Right cardiac atrium (tissue), 5 donors: ENCODE measurements at regions not wholly inside any gene's neighbourhood (a gene's known extent, or its start where the extent isn't known, plus 50 kb on each side); places are given as distances from the start of the nearest gene placed in this dataset.
A peak's percentile ranks its signal among the peaks of the same experiment; 100 is the strongest.

ENCODE experiments used
- ATAC-seq, 2 donors: fragments of 200-7000 bp; cut with Tn5 transposase; one replicate each; pipeline versions ENCODE4 v1.8.0 to v1.9.1; 2020; ENCODE audit warnings: moderate library complexity in 2 of 2, mild to moderate bottlenecking in 1 of 2
- DNase-seq, 3 donors: peaks; one replicate each; pipeline ENCODE4 v3.0.0-alpha.2; 2020
- H3K27ac ChIP-seq: one replicate; pipeline ENCODE4 v1.5.1; 2013; ENCODE audit warnings: mild to moderate bottlenecking, low read length, control low read depth, moderate library complexity
- H3K27me3 ChIP-seq: one replicate; pipeline ENCODE4 v1.6.1; 2013; ENCODE audit not compliant: control insufficient read depth, insufficient read depth
- H3K4me1 ChIP-seq: one replicate; pipeline ENCODE4 v1.6.1; 2013; ENCODE audit warnings: low read length; ENCODE audit not compliant: control insufficient read depth, insufficient read depth
- H3K4me3 ChIP-seq: one replicate; pipeline ENCODE4 v1.5.1; 2013; ENCODE audit warnings: low read length, control low read depth
- H3K9me3 ChIP-seq: one replicate; pipeline ENCODE4 v1.6.1; 2013; ENCODE audit warnings: low read length; ENCODE audit not compliant: control insufficient read depth
- WGBS: extraction: QIAGEN DNeasy Blood & Tissue Kit; methylation state at CpG from one replicate; pipeline ENCODE4 v1.1.7; 2013; 5-methylcytosine and 5-hydroxymethylcytosine counted together
- intact Hi-C, 4 donors: fragments of 100-400 bp; cut with DNase I; formaldehyde crosslinking; loops; one replicate each; pipeline versions ENCODE4 v1.11.0 to v1.14.0; 2022 to 2023
- donor health status: healthy with polysubstance abuse.
- donor health status: DM: no; HTN: yes; CAD: no.
- donor health status: DM: no; HTN: no; CAD: no.
- donor health status: DM: no; HTN: yes; CAD: no; lungs with severe emphysema.
- donor health status: DM: yes; HTN: yes; CAD: no.

DNA sequence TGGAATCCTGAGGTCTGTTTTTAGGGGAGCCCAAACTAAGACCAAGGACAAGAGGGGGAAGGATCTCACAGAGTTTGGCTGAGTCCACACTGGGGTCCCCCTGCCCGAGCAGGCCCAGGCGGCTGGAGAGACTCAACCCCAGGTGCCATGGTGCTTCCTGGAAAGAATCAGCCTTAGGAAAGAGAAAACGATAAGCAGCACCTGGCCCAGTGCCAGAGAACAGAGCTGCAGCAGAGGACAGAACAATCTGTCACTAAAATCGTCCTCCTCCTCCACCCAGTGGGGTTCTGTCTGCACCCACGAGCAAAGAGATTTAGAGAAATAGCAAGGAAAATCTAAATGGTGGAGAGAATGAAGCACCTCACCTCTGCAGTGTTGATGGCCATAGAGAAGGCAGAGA lies 470.5 kb downstream of the BCOR start:
- H3K27me3 ChIP-seq, result no peaks in the 10 kb centered on the region
- H3K27ac ChIP-seq, result no peak overlapping the region
- peak in 2 of 3 donors; percentile 59 for DNase-seq
- intact Hi-C loops, result no loop called here
- no peaks in the 10 kb centered on the region for H3K9me3 ChIP-seq
- no peak overlapping the region for H3K4me3 ChIP-seq
- ATAC-seq, result no peak
- no peaks in the 10 kb centered on the region for H3K4me1 ChIP-seq
- WGBS, result 19% methylated on average over 5 of the region's 5 CpGs

DNA sequence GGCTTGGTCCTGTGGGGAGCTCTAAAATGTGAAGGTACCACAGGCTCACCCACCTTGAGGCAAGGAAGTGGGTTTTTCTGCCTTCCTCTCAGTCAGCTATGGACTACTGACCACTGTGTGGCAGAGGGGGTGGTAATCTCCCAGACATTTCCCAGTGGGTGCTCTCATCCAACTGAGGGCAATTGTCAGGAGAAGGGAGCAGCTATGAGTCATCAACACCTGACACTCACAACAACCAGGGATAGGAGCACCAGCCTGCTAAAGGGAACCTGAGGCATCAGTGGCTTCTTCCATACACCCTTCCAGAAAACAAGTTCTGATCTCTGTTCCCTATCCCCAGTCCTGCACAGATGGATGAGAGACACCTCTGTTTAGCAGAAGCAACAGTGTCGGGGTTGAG lies 468.8 kb downstream of the BCOR start:
- Histone ChIP-seq H3K9me3 (no peaks in the 10 kb centered on the region), H3K27ac (no peak overlapping the region), H3K4me1 (no peaks in the 10 kb centered on the region), H3K27me3 (no peaks in the 10 kb centered on the region), H3K4me3 (no peak overlapping the region)
- WGBS, result 98% methylated on average over 1 of the region's 1 CpG
- intact Hi-C loops, result no loop called here
- DNase-seq, result no peak
- ATAC-seq, result no peak

- no peaks in the 10 kb centered on the region for H3K27me3 ChIP-seq
- intact Hi-C loops, result no loop called here
- WGBS, result 85% methylated on average over 2 of the region's 2 CpGs
- no peak overlapping the region for H3K27ac ChIP-seq
- DNase-seq (no peak), ATAC-seq (no peak)
- H3K4me1 ChIP-seq, result no peaks in the 10 kb centered on the region
- no peaks in the 10 kb centered on the region for H3K9me3 ChIP-seq
- H3K4me3 ChIP-seq, result no peak overlapping the region
Observed at GRCh38 chrX:39630344-39630743, 467.4 kb downstream of the BCOR start.

DNA sequence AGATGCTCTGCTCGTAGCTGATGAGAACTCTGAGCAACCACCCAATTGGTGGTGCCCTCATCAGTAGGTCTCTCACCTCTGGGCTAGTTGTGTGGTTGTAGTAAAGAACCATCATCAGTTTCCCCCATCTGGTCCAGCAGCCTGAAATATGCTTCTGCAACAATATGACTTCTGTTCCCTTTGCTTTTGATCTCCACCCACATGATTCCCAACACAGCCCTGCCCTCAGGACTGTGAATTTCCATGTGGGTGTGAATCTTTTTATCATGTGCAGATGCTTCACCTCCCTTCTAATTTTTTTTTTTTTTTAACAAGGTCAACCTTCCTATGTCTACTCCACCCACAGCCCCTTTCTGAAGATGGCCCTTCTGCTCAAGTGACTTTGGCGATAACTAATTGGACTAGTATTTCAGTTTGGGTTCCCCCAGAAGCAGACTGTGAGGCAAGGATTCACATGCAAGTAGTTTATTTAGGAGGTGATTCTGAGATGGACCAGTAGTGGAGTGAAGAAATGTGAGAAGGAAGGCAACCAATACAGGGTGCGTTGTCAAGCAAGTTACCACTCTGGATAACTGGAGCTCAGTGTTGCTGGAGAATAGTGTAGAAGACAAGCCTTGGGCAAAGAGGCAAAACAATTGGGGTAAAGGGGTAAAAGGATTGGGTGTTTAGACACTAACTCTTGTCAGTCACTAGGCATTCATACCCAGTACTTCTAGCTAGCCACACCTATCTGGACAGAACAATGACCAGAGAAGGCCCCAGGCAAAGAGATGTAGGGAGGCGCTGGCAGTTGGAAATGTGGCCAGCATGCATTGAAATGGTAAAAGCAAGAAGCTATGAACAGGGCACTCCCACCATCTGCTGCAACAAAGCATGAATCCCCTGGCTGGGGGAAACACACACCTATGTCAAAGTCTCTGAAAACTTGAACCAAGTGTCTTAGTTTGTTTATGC lies 466.2 kb downstream of the BCOR start:
- WGBS, result 98% methylated on average over 4 of the region's 4 CpGs
- no peak for DNase-seq
- no peak for ATAC-seq
- no peaks in the 10 kb centered on the region for H3K9me3 ChIP-seq
- H3K27me3 ChIP-seq, result no peaks in the 10 kb centered on the region
- H3K4me3 ChIP-seq, result no peak overlapping the region
- intact Hi-C loops, result no loop called here
- H3K27ac ChIP-seq, result no peak overlapping the region
- no peaks in the 10 kb centered on the region for H3K4me1 ChIP-seq

- ATAC-seq, result no peak
- H3K4me3 ChIP-seq, result no peak overlapping the region
- no peaks in the 10 kb centered on the region for H3K27me3 ChIP-seq
- no peak overlapping the region for H3K27ac ChIP-seq
- DNase-seq, result no peak
- intact Hi-C loops, result no loop called here
- H3K9me3 ChIP-seq, result no peaks in the 10 kb centered on the region
- no peaks in the 10 kb centered on the region for H3K4me1 ChIP-seq
- 65% methylated on average over 2 of the region's 2 CpGs for WGBS
Observed at GRCh38 chrX:39633293-39633692, 464.5 kb downstream of the BCOR start.

DNA sequence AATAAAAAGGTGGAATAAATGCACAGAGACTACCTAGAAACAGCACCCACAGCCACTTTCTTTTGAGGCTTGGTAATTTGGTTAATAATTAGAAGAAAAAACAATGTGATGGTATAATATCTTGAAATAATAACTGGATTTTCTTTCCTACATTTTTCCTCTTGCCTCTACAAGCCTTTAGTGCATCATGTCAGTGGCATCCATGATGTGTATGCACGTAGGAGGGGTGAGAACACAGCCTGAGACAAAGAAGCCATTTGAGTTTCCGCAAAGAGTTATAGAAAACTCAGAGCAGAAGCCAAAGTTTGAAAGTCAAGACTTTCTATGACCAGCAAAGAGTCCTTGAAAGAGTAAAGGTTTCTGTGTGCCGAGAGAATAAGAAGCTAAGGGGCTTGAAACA lies 461.3 kb downstream of the BCOR start:
- Histone ChIP-seq H3K27me3 (no peaks in the 10 kb centered on the region), H3K27ac (no peak overlapping the region), H3K4me1 (no peaks in the 10 kb centered on the region), H3K9me3 (no peaks in the 10 kb centered on the region), H3K4me3 (no peak overlapping the region)
- intact Hi-C loops, result no loop called here
- ATAC-seq (no peak), DNase-seq (no peak)
- 77% methylated on average over 3 of the region's 3 CpGs for WGBS

DNA sequence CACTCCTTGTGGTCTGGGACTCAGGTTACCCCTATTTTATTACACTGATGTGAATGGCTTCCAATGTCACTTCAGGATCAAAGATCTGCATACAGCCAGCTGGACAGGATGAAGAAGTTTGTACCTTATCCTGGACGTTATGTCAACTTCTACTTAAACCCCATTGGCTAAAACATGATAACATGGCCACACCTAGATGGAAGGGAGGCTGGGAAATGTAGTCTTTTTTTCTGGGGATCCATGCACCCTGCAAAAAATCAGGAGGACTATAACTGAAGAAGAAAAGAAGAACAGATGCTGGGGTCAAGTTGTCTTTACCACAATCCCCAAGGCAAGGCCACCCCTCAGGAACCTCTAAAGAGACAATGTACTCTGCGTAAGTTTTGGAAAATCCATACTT lies 459.2 kb downstream of the BCOR start:
- H3K4me1 ChIP-seq, result peaks cover 1% of the 10 kb centered on the region
- 79% methylated on average over 2 of the region's 2 CpGs for WGBS
- ATAC-seq, result no peak

DNA sequence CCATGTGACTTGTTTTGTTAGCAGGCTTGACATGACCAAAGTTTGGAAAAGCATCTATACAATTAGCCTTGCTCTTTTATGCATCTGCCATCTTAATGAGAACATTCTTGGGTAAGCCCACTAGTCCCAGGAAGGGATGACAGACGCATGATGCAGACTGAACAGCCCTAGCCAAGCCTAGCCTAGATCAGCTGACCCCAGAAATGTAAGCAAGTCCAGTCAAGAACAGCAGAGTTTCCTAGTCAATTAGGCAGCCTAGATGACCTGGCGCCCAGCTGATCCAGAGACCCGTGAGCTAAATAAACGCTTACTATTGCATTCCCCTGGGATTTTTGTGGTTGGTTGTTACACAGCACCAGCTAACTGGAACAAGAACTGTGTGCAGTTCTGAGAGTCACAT lies 457.9 kb downstream of the BCOR start:
- Histone ChIP-seq H3K4me1 (peaks cover 1% of the 10 kb centered on the region), H3K27ac (no peak overlapping the region), H3K9me3 (no peaks in the 10 kb centered on the region), H3K27me3 (no peaks in the 10 kb centered on the region), H3K4me3 (no peak overlapping the region)
- DNase-seq (no peak), ATAC-seq (no peak)
- intact Hi-C loops, result no loop called here
- 97% methylated on average over 4 of the region's 4 CpGs for WGBS

More for the DNA sequence above, 459.2 kb downstream of the BCOR start:
- intact Hi-C loops, result no loop called here
- H3K9me3 ChIP-seq, result no peaks in the 10 kb centered on the region
- H3K27me3 ChIP-seq, result no peaks in the 10 kb centered on the region
- DNase-seq, result no peak
- H3K27ac ChIP-seq, result no peak overlapping the region
- no peak overlapping the region for H3K4me3 ChIP-seq

- intact Hi-C loops, result no loop called here
- Histone ChIP-seq H3K4me3 (no peak overlapping the region), H3K4me1 (peaks cover 1% of the 10 kb centered on the region), H3K27me3 (no peaks in the 10 kb centered on the region), H3K9me3 (no peaks in the 10 kb centered on the region), H3K27ac (no peak overlapping the region)
- ATAC-seq, result no peak
- WGBS, result 91% methylated on average over 2 of the region's 2 CpGs
- no peak for DNase-seq
Observed at GRCh38 chrX:39640866-39641265, 456.9 kb downstream of the BCOR start.

DNA sequence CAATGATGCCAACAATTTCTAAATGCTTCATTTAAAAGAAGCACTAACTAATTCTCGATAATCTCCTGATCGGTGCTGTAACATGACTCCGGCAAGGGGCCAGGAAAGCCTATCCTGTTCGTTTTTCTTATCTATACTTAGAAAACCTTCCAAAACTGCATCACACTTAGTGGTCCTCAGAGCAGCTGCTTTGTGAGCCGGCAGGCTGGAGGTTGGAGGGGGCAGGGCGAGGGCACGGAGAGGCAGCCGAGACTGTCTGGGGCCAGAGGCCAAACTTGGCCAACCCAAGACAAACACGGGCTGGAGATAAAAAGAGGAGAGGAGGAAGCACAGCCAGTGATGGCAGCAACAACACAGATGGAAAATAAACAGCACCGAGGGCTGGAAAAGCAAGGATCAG lies 455.7 kb downstream of the BCOR start:
- peak; percentile 64 to 68 for ATAC-seq
- H3K27ac ChIP-seq, result no peak overlapping the region
- intact Hi-C loops, result no loop called here
- H3K4me3 ChIP-seq, result no peak overlapping the region
- DNase-seq, result peak in 2 of 3 donors; percentile 76 to 77
- 15% methylated on average over 10 of the region's 10 CpGs for WGBS
- H3K4me1 ChIP-seq, result peaks cover 1% of the 10 kb centered on the region
- no peaks in the 10 kb centered on the region for H3K9me3 ChIP-seq
- H3K27me3 ChIP-seq, result no peaks in the 10 kb centered on the region

GRCh38 chrX:39643550-39643949 lies 454.2 kb downstream of the BCOR start:
- intact Hi-C loops, result no loop called here
- 95% methylated on average over 3 of the region's 3 CpGs for WGBS
- DNase-seq (no peak), ATAC-seq (no peak)
- Histone ChIP-seq H3K9me3 (no peaks in the 10 kb centered on the region), H3K27me3 (no peaks in the 10 kb centered on the region), H3K4me1 (peaks cover 1% of the 10 kb centered on the region), H3K4me3 (no peak overlapping the region), H3K27ac (no peak overlapping the region)
